ENCODE measurements at regions not wholly inside any gene's neighbourhood (a gene's known extent, or its start where the extent isn't known, plus 50 kb on each side); places are given as distances from the start of the nearest gene placed in this dataset.

DNA sequence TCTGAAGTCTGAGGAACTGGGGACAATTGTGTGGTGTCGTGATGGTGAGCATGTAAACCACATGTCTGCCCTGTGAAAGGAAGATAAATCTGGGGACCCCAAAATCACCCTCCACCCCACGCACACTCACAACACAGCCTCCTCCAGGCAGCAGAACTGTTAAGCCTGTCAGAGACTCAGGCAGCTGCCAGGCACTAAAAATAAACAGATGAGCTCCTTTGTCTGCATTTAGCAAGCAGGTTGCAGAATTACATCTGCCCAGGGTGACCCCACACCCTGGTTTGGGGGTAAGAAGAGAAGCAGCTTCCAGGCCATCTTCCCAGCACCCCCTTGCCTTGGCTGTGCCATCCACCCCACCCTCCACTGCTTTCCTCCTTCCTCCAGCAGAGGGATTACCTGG is 119.1 kb upstream of the RUNX3 start:
- no peak for TF ChIP-seq POLR2A (IDR thresholded peaks at IDR 0.05; ENCODE audit: low read depth)
- TF ChIP-seq, protein P1, sequence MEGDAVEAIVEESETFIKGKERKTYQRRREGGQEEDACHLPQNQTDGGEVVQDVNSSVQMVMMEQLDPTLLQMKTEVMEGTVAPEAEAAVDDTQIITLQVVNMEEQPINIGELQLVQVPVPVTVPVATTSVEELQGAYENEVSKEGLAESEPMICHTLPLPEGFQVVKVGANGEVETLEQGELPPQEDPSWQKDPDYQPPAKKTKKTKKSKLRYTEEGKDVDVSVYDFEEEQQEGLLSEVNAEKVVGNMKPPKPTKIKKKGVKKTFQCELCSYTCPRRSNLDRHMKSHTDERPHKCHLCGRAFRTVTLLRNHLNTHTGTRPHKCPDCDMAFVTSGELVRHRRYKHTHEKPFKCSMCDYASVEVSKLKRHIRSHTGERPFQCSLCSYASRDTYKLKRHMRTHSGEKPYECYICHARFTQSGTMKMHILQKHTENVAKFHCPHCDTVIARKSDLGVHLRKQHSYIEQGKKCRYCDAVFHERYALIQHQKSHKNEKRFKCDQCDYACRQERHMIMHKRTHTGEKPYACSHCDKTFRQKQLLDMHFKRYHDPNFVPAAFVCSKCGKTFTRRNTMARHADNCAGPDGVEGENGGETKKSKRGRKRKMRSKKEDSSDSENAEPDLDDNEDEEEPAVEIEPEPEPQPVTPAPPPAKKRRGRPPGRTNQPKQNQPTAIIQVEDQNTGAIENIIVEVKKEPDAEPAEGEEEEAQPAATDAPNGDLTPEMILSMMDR (IDR thresholded peaks at IDR 0.05) = no peak
- TF ChIP-seq POLR2AphosphoS5 (IDR thresholded peaks at IDR 0.05) = no peak
